ENCODE measurements at regions not wholly inside any gene's neighbourhood (a gene's known extent, or its start where the extent isn't known, plus 50 kb on each side); places are given as distances from the start of the nearest gene placed in this dataset.

- TF ChIP-seq CTCF (IDR thresholded peaks at IDR 0.05), result no peak
- no peak for TF ChIP-seq POLR2A (IDR thresholded peaks at IDR 0.05)
These were observed 340.1 kb downstream of the ABCC12 start for GRCh38 chr16:47815655-47816054.
